ENCODE measurements at regions not wholly inside any gene's neighbourhood (a gene's known extent, or its start where the extent isn't known, plus 50 kb on each side); places are given as distances from the start of the nearest gene placed in this dataset.

- TF ChIP-seq EZH2phosphoT487 (IDR thresholded peaks at IDR 0.05; ENCODE audit: unreplicated experiment) (no peak), ZNF114 (CRISPR knock-in tag; IDR thresholded peaks at IDR 0.05) (no peak), NANOG (IDR thresholded peaks at IDR 0.05; ENCODE audit: borderline replicate concordance) (no peak)
These were observed 412.2 kb upstream of the SORCS1 start (continued) for GRCh38 chr10:107576746-107577145.

- Mint-ChIP-seq H3K36me3 (ENCODE audit: low read depth) (peaks cover 9% of the 10 kb centered on the region; the same call in 2 of the 3 replicates), H3K27ac (no peak overlapping the region), H3K27me3 (ENCODE audit: insufficient read depth, low read depth, poor library complexity) (no peaks in the 10 kb centered on the region), H3K4me3 (no peak overlapping the region), H3K9me3 (peaks cover 25% of the 10 kb centered on the region), H3K4me1 (no peaks in the 10 kb centered on the region)
- H3F3A ChIP-seq (replicated peaks; ENCODE audit: low read depth) = no peaks in the 10 kb centered on the region
- no peaks in the 10 kb centered on the region for H3K27me3 ChIP-seq (ENCODE audit: insufficient read depth)
- no peak overlapping the region for H3K4me2 ChIP-seq
- no peak overlapping the region for H2AFZ ChIP-seq
- no peak for TF ChIP-seq POLR2AphosphoS5 (IDR thresholded peaks at IDR 0.05; ENCODE audit: low read depth)
- TF ChIP-seq ZNF462 (CRISPR knock-in tag; IDR thresholded peaks at IDR 0.05) = no peak
- no peak for TF ChIP-seq JUNB (IDR thresholded peaks at IDR 0.05; ENCODE audit: unreplicated experiment)
- TF ChIP-seq CTCF (conservative IDR thresholded peaks at IDR 0.05; ENCODE audit: low read depth in 2 of 2) = no peak
- H3K4me1 ChIP-seq (ENCODE audit: insufficient read depth) = no peaks in the 10 kb centered on the region
- H3K4me3 ChIP-seq = no peak overlapping the region
- ATAC-seq (no peak), DNase-seq (ENCODE audit: low spot score) (no peak)
- H3K36me3 ChIP-seq (ENCODE audit: insufficient read depth) = no peaks in the 10 kb centered on the region
- H4K20me1 ChIP-seq (replicated peaks; ENCODE audit: insufficient read depth) = no peaks in the 10 kb centered on the region
- H3K79me2 ChIP-seq (replicated peaks; ENCODE audit: insufficient read depth) = no peaks in the 10 kb centered on the region
- H3K27ac ChIP-seq (ENCODE audit: low read depth) = no peak overlapping the region
- peaks cover 3% of the 10 kb centered on the region; the same call in 1 of the 2 replicates for H3K9me2 ChIP-seq (ENCODE audit: insufficient read depth)
These were observed 400.5 kb upstream of the SORCS1 start for GRCh38 chr10:107565014-107565413.

Measured in GM23338 (cell line).